ENCODE measurements at regions not wholly inside any gene's neighbourhood (a gene's known extent, or its start where the extent isn't known, plus 50 kb on each side); places are given as distances from the start of the nearest gene placed in this dataset.
"Not testable (repeated sequence)": the region's sequence is repeated elsewhere in the genome, so short reads cannot be mapped to it uniquely, and the experiment has no call there.

DNA sequence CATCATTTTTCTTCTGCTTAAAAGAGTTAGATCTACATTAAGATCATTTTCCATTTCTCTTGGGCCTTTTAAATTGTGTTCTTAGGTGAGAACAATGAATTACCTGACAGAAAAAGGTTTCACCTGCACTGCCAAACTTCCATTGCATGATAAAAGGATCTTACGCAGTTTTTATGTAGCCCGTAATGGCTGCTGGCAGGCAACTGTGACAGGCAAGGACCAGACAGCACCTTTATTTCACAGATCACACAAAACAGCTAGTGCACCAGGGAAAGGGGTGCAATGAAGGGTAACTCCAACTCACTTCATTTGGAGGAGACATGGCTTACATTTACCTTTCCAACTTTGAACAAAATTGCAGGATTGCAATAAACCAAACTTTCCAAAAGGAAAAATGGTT, 159.8 kb downstream of the SLITRK1 start:
- DNase-seq: no peak

DNA sequence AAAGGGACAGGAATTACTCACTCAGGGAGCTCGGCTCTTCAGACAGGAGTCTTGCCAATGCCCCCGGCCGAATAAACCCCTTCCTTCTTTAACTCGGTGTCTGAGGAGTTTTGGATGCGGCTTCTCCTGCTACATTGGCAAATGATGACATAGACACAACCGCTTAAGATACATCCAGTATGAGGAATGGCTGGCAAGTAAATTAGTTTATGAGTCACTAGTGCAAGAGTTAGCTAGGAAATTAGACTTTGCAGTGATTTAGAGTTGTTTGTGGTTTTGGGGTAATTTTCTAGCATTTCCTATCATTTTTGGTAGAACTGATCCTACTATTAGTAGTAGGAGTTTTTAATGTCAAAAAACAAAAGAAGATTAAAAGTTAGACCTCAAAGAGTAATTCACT, 166.2 kb downstream of the SLITRK1 start:
- no peak for DNase-seq

DNA sequence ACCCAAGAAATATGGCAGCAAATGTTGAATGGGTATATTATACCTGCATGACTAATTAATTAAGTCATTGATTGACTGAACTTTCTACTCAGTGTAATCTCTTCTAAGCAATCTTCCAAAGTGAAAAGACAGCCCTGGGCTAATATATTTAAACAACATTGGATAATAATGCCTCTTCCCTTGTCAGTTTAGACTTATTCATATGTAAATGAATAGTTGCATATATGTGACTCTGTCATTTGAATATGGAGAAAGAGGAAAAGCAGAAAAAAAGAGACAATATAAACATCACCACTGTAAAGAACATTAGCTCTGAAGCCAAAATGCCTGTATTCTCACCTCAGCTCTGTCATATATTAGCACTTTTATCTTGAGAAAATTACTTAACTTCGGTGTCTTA, 168.0 kb downstream of the SLITRK1 start:
- DNase-seq: no peak

DNA sequence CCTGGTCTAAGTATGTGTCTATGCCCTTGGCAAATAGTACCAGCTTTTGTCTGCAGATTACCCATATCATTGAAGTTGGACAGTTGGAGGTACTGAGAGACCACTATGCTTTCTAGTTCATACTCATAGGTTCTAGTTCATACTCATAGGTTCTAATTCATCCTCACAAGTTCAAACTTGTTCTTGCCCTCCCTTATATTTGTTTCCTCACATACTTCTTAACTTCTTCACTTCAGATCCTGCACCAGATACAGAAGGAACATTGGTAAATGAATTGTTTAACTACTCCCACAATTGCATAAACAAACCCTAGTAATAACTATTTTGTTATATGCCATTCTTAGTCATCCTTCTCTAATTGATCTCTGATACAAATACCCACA, 172.2 kb downstream of the SLITRK1 start:
- no peak for DNase-seq

GRCh38 chr13:83709426-83710132, 172.7 kb downstream of the SLITRK1 start:
- no peak for DNase-seq

- no peak for DNase-seq
These were observed 180.3 kb downstream of the SLITRK1 start for GRCh38 chr13:83702021-83702420.

- DNase-seq: no peak
These were observed 189.5 kb downstream of the SLITRK1 start for GRCh38 chr13:83692800-83693199.

GRCh38 chr13:83691966-83692365, 190.3 kb downstream of the SLITRK1 start:
- no peak for DNase-seq

- DNase-seq: no peak
These were observed 200.7 kb downstream of the SLITRK1 start for GRCh38 chr13:83681547-83681946.

- DNase-seq: no peak
These were observed 204.3 kb downstream of the SLITRK1 start for GRCh38 chr13:83677985-83678384.

DNA sequence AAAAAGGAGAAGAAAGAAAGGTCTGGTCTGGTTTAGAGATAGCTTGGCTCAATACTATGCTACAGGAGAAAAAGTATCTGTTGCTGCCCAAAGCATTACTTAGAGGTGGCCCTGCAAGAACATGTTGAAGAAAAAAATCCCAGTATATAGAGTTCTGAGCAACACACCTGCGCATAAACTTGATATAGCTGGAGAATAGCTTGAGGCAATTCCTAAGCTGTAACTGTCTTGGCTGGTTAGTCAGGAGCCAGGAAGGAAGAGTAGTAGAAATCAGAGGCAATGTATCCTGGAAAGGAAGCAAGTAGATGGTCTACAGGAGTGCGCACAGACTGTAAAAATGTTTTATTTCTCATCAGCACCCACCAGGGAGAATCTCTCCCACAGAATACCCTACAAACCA, 209.7 kb downstream of the SLITRK1 start:
- DNase-seq: no peak

DNA sequence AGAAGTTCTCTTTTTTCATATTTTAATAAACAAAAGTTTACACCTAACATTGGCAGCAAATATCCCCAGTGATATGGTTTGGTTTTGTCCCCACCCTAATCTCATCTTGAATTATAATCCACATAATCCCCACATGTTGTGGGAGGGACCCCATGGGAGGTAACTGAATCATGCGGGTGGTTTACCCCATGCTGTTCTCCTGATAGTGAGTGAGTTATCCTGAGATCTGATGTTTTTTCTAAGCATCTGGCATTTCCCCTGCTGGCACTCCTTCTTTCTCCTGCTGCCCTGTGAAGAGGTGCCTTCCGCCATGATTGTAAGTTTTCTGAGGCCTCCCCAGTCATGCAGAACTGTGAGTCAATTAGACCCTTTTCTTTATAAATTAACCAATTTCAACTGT, 214.7 kb downstream of the SLITRK1 start:
- no peak for DNase-seq

DNA sequence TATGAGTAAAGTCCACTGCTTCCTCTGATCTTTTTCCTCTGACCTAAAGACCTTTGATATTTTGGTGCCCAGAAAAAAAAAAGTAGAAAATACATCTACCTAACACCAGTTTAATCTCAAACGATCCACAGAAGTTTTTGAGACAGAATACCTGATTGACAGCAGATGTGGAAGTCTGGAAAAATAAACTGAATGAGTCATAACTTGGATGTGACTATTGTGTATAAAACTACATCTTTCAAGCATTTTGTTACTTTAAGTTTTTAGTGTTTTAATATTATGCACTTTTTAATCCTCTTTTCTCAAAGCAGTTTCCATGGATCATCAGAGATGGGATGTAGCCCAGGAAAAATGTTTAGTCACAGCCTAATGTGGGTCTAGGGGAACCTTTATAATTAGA, 216.1 kb downstream of the SLITRK1 start:
- no peak for DNase-seq

- no peak for DNase-seq
These were observed 225.0 kb downstream of the SLITRK1 start for GRCh38 chr13:83657281-83657680.

DNA sequence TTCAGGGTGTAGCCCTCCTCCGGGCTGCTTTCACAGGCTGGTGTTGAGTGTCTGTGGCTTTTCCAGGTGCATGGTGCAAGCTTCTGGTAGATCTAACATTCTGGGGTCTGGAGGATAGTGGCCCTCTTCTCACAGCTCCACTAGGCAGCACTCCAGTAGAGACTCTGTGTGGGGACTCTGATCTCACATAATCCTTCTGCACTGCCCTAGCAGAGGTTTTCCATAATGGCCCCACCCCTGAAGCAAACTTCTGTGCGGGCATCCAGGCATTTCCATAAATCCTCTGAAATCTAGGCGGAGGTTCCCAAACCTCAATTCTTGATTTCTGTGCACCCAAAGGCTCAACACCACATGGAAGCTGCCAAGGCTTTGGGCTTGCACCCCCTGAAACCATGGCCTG, 239.7 kb downstream of the SLITRK1 start:
- DNase-seq: not testable (repeated sequence)

DNA sequence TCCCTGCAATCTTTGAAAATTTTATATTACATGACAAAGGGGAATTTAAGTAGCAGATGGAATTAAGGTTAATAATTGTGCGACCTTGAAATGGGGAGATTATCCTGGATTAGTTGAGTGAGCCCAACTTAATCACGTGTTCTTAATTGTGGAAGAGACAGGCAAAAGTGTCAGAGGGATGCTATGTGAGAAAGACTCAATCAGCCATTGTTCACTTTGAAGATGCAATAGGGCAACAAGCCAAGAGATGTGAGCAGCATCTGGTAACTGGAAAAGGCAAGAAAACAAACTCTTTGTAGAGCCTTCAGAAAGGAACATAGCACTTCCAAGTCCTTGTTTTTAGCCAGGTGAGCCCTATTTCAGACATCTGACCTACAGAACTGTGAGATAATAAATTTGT, 247.7 kb downstream of the SLITRK1 start:
- DNase-seq: no peak

- no peak for DNase-seq
These were observed 248.5 kb downstream of the SLITRK1 start for GRCh38 chr13:83633746-83634145.

DNA sequence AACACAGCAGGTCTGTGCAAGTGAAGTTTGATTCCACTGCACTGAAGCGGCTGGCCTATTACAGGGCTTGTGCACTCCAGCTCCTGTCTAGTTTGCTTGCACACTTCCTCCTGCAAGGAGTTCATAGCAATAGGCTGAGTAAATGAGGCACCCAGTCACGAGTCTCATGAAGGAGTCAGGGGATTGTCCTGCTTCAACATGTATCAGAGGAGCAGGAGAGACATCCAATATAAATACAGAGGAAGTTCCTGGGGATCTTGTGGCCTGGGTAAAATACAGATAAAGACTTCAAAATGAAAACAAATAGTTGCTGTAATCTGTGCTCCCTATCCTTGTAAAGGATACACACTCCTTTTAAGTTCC, 259.9 kb downstream of the SLITRK1 start:
- no peak for DNase-seq

GRCh38 chr13:83621765-83622421, 260.4 kb downstream of the SLITRK1 start:
- DNase-seq: no peak

DNA sequence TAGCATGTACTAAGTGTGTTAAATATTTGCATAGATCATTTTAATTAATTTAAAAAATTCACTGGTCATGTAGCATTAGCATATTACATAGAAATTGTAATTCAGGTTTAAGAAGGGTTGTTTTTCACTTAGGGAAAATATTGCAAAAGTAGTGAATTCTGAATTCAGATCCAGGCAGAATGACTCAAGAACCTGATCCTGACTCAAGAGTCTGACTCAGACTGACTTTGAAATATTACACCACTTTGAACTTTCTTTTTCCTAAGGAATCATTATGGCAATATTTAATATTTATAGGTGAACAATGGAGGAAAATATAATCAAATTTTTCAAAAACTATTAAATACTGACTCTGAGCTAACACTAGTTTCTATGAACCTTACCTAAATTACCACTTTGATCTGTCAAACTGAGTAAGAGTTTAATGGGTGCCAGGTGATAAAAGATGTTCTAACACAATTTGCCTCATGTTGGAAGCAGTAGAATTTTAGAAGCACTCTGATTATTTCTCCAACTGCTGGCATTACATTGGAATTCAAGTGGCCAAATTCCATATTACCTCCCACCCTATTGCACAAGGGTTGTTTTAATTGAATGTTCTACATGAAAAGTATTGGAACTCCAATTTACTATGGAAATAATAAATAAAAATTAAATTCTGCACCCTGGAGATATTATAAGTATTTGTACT, 261.6 kb downstream of the SLITRK1 start:
- DNase-seq: no peak

GRCh38 chr13:83618966-83619365, 263.3 kb downstream of the SLITRK1 start:
- no peak for DNase-seq

DNA sequence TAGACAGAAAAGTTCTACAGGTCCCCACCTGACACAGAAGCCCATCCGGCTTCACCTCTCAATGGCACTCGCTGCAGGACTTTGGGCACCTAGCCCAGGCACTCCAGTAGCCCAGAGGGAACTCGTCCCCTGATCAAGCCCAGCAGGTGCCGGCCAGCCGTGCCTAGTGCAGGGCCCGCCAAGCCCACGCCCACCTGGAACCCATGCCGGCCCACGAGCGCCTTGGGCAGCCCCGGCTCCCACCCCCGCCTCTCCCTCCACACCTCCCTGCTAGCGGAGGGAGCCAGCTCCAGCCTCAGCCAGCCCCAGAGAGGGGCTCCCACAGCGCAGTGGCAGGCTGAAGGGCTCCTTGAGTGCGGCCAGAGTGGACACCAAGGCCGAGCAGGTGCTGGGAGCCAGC, 268.8 kb downstream of the SLITRK1 start:
- DNase-seq: no peak

DNA sequence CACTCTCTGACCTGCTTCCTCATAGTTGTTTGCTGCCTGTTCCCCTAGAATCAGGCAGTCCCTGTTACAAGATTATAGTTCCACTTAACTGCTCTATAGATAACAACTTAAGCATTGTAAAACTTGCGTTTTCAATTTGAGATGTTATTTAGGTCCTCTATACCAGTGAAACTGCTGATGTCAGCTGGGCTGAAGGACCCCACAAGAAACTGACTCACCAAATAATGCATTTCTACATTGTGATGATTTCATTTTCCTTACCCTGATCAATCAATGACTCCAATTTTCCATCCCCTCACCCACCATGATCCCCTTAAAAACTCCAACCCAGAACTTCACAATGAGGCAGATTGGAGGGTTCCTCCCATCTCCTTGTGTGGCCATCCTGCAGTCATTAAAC, 280.7 kb downstream of the SLITRK1 start:
- no peak for DNase-seq

GRCh38 chr13:83592095-83592494, 290.2 kb downstream of the SLITRK1 start:
- no peak for DNase-seq

Measured in retina (tissue), 1 donor.